KMS-11 (cell line): ENCODE measurements at regions not wholly inside any gene's neighbourhood (a gene's known extent, or its start where the extent isn't known, plus 50 kb on each side); places are given as distances from the start of the nearest gene placed in this dataset.
"Not testable (repeated sequence)": the region's sequence is repeated elsewhere in the genome, so short reads cannot be mapped to it uniquely, and the experiment has no call there.

Experiments
- H2AFZ ChIP-seq: fragments of 200-600 bp; sonication (generic); 2 replicates; pipeline ENCODE4 v1.6.1; 2016; ENCODE audit warnings: antibody characterized with exemption, mixed run types, low read depth
- H3K27ac ChIP-seq: fragments of 200-600 bp; sonication (generic); 2 replicates; pipeline ENCODE4 v1.6.1; 2016; ENCODE audit warnings: mild to moderate bottlenecking, mixed run types
- H3K27me3 ChIP-seq: fragments of 200-600 bp; sonication (generic); 2 replicates; pipeline ENCODE4 v1.6.1; 2017; ENCODE audit warnings: mild to moderate bottlenecking, low read depth, mixed run types, moderate library complexity; ENCODE audit not compliant: insufficient read depth
- H3K36me3 ChIP-seq: fragments of 200-600 bp; sonication (generic); 2 replicates; pipeline ENCODE4 v1.6.1; 2017; ENCODE audit warnings: mild to moderate bottlenecking, mixed run types; ENCODE audit not compliant: insufficient read depth
- H3K4me1 ChIP-seq: fragments of 200-600 bp; sonication (generic); 2 replicates; pipeline ENCODE4 v1.6.1; 2016; ENCODE audit warnings: mild to moderate bottlenecking, low read depth, mixed run types; ENCODE audit not compliant: poor library complexity, severe bottlenecking
- H3K4me2 ChIP-seq: fragments of 200-600 bp; sonication (generic); 2 replicates; pipeline ENCODE4 v1.7.0; 2016; ENCODE audit warnings: mild to moderate bottlenecking, mixed run types
- H3K4me3 ChIP-seq: fragments of 200-600 bp; sonication (generic); IDR thresholded peaks from 2 replicates; pipeline ENCODE4 v1.6.1; 2017; ENCODE audit warnings: low read depth, low read length, mixed read lengths; ENCODE audit not compliant: insufficient read depth
- H3K79me2 ChIP-seq: fragments of 200-600 bp; sonication (generic); 2 replicates; pipeline ENCODE4 v1.6.1; 2016; ENCODE audit warnings: low read depth, mixed run types; ENCODE audit not compliant: insufficient read depth
- H3K9ac ChIP-seq: fragments of 200-600 bp; sonication (generic); 2 replicates; pipeline ENCODE4 v1.6.1; 2016; ENCODE audit warnings: mild to moderate bottlenecking, mixed run types
- H4K20me1 ChIP-seq: fragments of 200-600 bp; sonication (generic); 2 replicates; pipeline ENCODE4 v1.6.1; 2016; ENCODE audit warnings: mild to moderate bottlenecking, mixed run types; ENCODE audit not compliant: insufficient read depth
- TF ChIP-seq, protein P1 (sequence below): fragments of 200-600 bp; sonication (generic); conservative IDR thresholded peaks from 2 replicates; pipeline ENCODE4 v1.6.1; 2017; ENCODE audit warnings: low read depth, mild to moderate bottlenecking, antibody characterized with exemption, low read length, moderate library complexity, mixed read lengths

DNA sequence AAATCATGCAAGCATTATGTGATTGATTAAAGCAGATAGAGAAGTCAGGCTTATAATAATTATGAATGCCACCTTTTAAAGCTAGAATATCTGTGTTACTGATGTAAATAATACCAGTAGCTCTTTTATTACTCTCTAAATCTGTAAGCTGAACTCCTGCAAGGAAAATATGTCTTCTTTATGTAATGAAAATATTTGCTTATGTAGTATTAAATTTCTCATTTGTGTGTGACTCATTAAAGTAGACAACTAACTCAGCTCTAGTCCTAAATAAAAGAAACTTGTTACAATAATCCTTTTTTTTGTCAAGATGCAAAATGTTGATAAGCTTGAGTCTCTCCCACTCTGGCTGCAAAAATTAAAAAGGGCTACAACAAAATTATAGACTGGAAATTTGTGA is 137.7 kb upstream of the FAT1 start:
- Histone ChIP-seq H3K27ac (no peak overlapping the region), H3K79me2 (no peaks in the 10 kb centered on the region), H3K4me3 (no peak overlapping the region), H3K9ac (no peak overlapping the region), H3K4me1 (no peaks in the 10 kb centered on the region), H3K4me2 (no peak overlapping the region), H4K20me1 (no peaks in the 10 kb centered on the region), H3K27me3 (no peaks in the 10 kb centered on the region), H2AFZ (no peak overlapping the region), H3K36me3 (no peaks in the 10 kb centered on the region)
- TF ChIP-seq, protein P1, sequence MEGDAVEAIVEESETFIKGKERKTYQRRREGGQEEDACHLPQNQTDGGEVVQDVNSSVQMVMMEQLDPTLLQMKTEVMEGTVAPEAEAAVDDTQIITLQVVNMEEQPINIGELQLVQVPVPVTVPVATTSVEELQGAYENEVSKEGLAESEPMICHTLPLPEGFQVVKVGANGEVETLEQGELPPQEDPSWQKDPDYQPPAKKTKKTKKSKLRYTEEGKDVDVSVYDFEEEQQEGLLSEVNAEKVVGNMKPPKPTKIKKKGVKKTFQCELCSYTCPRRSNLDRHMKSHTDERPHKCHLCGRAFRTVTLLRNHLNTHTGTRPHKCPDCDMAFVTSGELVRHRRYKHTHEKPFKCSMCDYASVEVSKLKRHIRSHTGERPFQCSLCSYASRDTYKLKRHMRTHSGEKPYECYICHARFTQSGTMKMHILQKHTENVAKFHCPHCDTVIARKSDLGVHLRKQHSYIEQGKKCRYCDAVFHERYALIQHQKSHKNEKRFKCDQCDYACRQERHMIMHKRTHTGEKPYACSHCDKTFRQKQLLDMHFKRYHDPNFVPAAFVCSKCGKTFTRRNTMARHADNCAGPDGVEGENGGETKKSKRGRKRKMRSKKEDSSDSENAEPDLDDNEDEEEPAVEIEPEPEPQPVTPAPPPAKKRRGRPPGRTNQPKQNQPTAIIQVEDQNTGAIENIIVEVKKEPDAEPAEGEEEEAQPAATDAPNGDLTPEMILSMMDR = no peak

DNA sequence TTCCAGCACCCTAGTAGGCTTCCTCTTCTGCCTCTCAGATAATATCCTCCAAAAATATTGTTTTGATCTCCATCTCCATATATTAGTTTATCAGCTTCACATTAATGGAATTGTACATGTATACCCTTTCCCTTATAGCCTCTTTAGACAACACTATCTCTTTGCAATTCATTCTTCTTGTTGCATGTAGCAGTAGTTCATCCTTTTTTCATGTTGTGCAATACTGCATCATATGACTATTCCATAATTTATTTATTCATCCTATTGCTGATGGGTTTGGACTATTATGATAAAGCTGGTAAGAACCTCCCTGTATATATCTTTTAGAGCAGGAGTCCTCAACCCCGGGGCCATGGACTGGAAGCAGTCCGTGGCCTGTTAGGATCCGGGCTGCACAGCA is 148.2 kb upstream of the FAT1 start:
- H3K27me3 ChIP-seq = no peaks in the 10 kb centered on the region
- H3K4me1 ChIP-seq = peaks cover 7% of the 10 kb centered on the region
- no peak overlapping the region for H2AFZ ChIP-seq
- no peak overlapping the region for H3K4me3 ChIP-seq
- H3K36me3 ChIP-seq = no peaks in the 10 kb centered on the region
- H3K27ac ChIP-seq = no peak overlapping the region
- H3K9ac ChIP-seq = no peak overlapping the region
- no peaks in the 10 kb centered on the region for H4K20me1 ChIP-seq
- TF ChIP-seq, protein P1 = no peak
- no peaks in the 10 kb centered on the region for H3K79me2 ChIP-seq
- no peak overlapping the region for H3K4me2 ChIP-seq

- H4K20me1 ChIP-seq, H3K9ac ChIP-seq, H2AFZ ChIP-seq, H3K27me3 ChIP-seq, H3K79me2 ChIP-seq, H3K4me1 ChIP-seq, H3K27ac ChIP-seq, H3K36me3 ChIP-seq, H3K4me2 ChIP-seq, H3K4me3 ChIP-seq: not testable (repeated sequence)
Measured at GRCh38 chr4:186873095-186873494, 149.4 kb upstream of the FAT1 start.

DNA sequence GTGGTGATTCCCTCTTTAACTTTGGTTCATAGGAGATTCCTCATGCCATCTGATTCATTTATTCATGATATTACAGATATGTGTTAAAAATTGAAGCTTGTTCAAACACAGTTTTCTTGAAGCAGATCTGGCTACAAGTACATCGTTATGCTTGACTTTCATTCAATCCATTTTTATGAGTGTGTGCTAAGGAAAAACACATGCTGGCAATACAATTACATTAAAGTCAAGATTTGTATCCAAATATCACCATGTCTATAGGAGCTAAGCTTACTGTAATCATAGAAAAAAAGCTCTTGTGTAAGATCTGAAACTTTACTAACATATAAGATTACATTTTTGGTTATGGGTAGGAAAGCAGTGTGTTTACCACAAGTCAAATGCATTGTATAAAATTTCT is 151.8 kb upstream of the FAT1 start:
- Histone ChIP-seq H3K4me2 (no peak overlapping the region), H4K20me1 (no peaks in the 10 kb centered on the region), H2AFZ (no peak overlapping the region), H3K27ac (no peak overlapping the region), H3K4me3 (no peak overlapping the region), H3K4me1 (peaks cover 11% of the 10 kb centered on the region), H3K79me2 (no peaks in the 10 kb centered on the region), H3K36me3 (no peaks in the 10 kb centered on the region), H3K9ac (no peak overlapping the region), H3K27me3 (no peaks in the 10 kb centered on the region)
- TF ChIP-seq, protein P1 = no peak

DNA sequence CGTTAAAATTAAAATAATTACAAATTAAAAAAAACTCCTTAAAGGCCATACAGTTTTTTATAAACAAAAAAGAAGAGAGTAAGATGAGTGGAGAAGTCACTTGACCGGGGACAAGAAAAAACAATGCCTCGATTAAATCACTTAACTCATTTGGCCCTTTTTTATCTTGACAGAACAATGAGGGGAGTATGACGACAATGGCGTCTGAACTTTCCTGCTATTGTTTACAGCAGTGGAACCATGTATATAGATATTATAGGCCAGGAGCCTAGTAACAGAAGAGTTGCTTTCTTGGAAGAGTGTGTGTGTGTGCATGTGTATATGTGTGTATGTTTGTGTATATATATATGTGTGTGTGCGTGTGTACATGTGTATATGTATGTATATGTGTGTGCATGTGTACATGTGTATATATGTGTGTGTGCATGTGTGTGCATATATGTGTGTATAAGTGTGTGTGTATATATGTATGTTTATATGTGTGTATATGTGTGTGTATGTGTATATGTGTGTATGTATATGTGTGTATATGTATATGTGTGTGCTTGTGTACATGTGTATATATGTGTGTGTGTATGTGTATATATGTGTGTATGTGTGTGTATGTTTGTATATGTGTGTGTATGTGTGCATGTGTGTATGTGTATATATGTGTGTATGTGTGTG is 153.4 kb upstream of the FAT1 start:
- no peaks in the 10 kb centered on the region for H3K79me2 ChIP-seq
- H2AFZ ChIP-seq = no peak overlapping the region
- H3K27me3 ChIP-seq = no peaks in the 10 kb centered on the region
- H3K4me3 ChIP-seq = no peak overlapping the region
- no peak overlapping the region for H3K27ac ChIP-seq
- H4K20me1 ChIP-seq = no peaks in the 10 kb centered on the region
- H3K36me3 ChIP-seq = no peaks in the 10 kb centered on the region
- no peak overlapping the region for H3K9ac ChIP-seq
- TF ChIP-seq, protein P1 = no peak
- H3K4me1 ChIP-seq = peaks cover 27% of the 10 kb centered on the region
- H3K4me2 ChIP-seq = no peak overlapping the region
